Liver (tissue), 8 donors: ENCODE measurements at regions not wholly inside any gene's neighbourhood (a gene's known extent, or its start where the extent isn't known, plus 50 kb on each side); places are given as distances from the start of the nearest gene placed in this dataset.

ENCODE experiments used
- DNase-seq: peaks from one replicate; pipeline ENCODE4 v3.0.0-alpha.2; 2017; ENCODE audit warnings: low spot score
- H3K27ac ChIP-seq, 2 donors: one replicate each; pipeline ENCODE4 v1.7.0; 2013; ENCODE audit warnings: inconsistent platforms in 2 of 2, low read length in 2 of 2, control low read depth in 1 of 2, low read depth in 1 of 2, mild to moderate bottlenecking in 1 of 2
- H3K27me3 ChIP-seq, 4 donors: one replicate each; pipeline versions ENCODE4 v1.6.1 to v1.7.0; 2013; ENCODE audit warnings: low read length in 3 of 4, inconsistent platforms in 1 of 4, mild to moderate bottlenecking in 1 of 4, moderate library complexity in 1 of 4; ENCODE audit not compliant: control insufficient read depth in 4 of 4, insufficient read depth in 4 of 4
- H3K36me3 ChIP-seq, 4 donors: one replicate each; pipeline versions ENCODE4 v1.6.1 to v1.7.0; 2013; ENCODE audit warnings: low read length in 3 of 4, mild to moderate bottlenecking in 3 of 4, low read depth in 1 of 4, moderate library complexity in 1 of 4; ENCODE audit not compliant: control insufficient read depth in 4 of 4, insufficient read depth in 3 of 4
- H3K4me1 ChIP-seq, 4 donors: one replicate each; pipeline versions ENCODE4 v1.6.1 to v1.7.0; 2013; ENCODE audit warnings: low read length in 3 of 4, mild to moderate bottlenecking in 3 of 4, moderate library complexity in 1 of 4; ENCODE audit not compliant: control insufficient read depth in 4 of 4, insufficient read depth in 4 of 4
- H3K4me3 ChIP-seq, 3 donors: one replicate each; pipeline versions ENCODE4 v1.6.1 to v1.7.0; 2013; ENCODE audit warnings: low read length in 3 of 3, control low read depth in 1 of 3, low read depth in 1 of 3, mild to moderate bottlenecking in 1 of 3
- H3K9ac ChIP-seq, 2 donors: one replicate each; pipeline ENCODE4 v1.7.0; 2013; ENCODE audit warnings: low read length in 2 of 2, mild to moderate bottlenecking in 2 of 2, moderate library complexity in 2 of 2, control low read depth in 1 of 2, low read depth in 1 of 2
- H3K9me3 ChIP-seq, 4 donors: one replicate each; pipeline versions ENCODE4 v1.6.1 to v1.7.0; 2013; ENCODE audit warnings: low read length in 3 of 4; ENCODE audit not compliant: control insufficient read depth in 4 of 4
- EGR1 ChIP-seq, 2 donors: IDR thresholded peaks; 2 replicates each; pipeline ENCODE4 v1.6.1; 2016 to 2018; ENCODE audit warnings: antibody characterized with exemption in 2 of 2, low read depth in 2 of 2
- FOXA2 ChIP-seq: IDR thresholded peaks from 2 replicates; pipeline ENCODE4 v1.6.1; 2016; ENCODE audit warnings: antibody characterized with exemption
- GABPA ChIP-seq, 2 donors: IDR thresholded peaks in 1 of 2; conservative IDR thresholded peaks in 1 of 2; 2 replicates each; pipeline ENCODE4 v1.6.1; 2016; ENCODE audit warnings: antibody characterized with exemption in 2 of 2, mild to moderate bottlenecking in 1 of 2, moderate library complexity in 1 of 2
- HNF4A ChIP-seq, 2 donors: conservative IDR thresholded peaks; 2 replicates each; pipeline ENCODE4 v1.6.1; 2016; ENCODE audit warnings: antibody characterized with exemption in 2 of 2, mild to moderate bottlenecking in 2 of 2
- HNF4G ChIP-seq: IDR thresholded peaks from 2 replicates; pipeline ENCODE4 v1.6.1; 2016; ENCODE audit warnings: antibody characterized with exemption
- JUND ChIP-seq, 2 donors: IDR thresholded peaks; 2 replicates each; pipeline ENCODE4 v1.6.1; 2016; ENCODE audit warnings: antibody characterized with exemption in 2 of 2
- NR2F2 ChIP-seq: IDR thresholded peaks from 2 replicates; pipeline ENCODE4 v1.6.1; 2016; ENCODE audit warnings: antibody characterized with exemption
- RAD21 ChIP-seq, 2 donors: IDR thresholded peaks; 2 replicates each; pipeline ENCODE4 v1.6.1; 2016; ENCODE audit warnings: antibody characterized with exemption in 2 of 2, mild to moderate bottlenecking in 2 of 2
- RXRA ChIP-seq, 2 donors: IDR thresholded peaks; 2 replicates each; pipeline ENCODE4 v1.6.1; 2017 to 2018; ENCODE audit warnings: antibody characterized with exemption in 2 of 2, mild to moderate bottlenecking in 1 of 2
- TAF1 ChIP-seq: conservative IDR thresholded peaks from 2 replicates; pipeline ENCODE4 v1.6.1; 2016; ENCODE audit warnings: antibody characterized with exemption, mild to moderate bottlenecking
- YY1 ChIP-seq: IDR thresholded peaks from 2 replicates; pipeline ENCODE4 v1.6.1; 2016; ENCODE audit warnings: antibody characterized with exemption, mild to moderate bottlenecking
- WGBS: extraction: QIAGEN DNeasy Blood & Tissue Kit; methylation state at CpG from one replicate; pipeline ENCODE4 v1.1.7; 2013; 5-methylcytosine and 5-hydroxymethylcytosine counted together
- TF ChIP-seq, protein P1 (sequence below): IDR thresholded peaks from 2 replicates; pipeline ENCODE4 v1.6.1; 2016; ENCODE audit warnings: antibody characterized with exemption, mild to moderate bottlenecking
- TF ChIP-seq, protein P2 (sequence below): IDR thresholded peaks from 2 replicates; pipeline ENCODE4 v1.6.1; 2016; ENCODE audit warnings: antibody characterized with exemption
- TF ChIP-seq, protein P3 (sequence below): fragments of 150-350 bp; IDR thresholded peaks from 2 replicates; pipeline ENCODE4 v1.5.1; 2017; ENCODE audit warnings: improper control_type of control experiment, low read depth, low read length; ENCODE audit not compliant: missing input control
- TF ChIP-seq, protein P4 (sequence below): IDR thresholded peaks from 2 replicates; pipeline ENCODE4 v1.6.1; 2016; ENCODE audit warnings: antibody characterized with exemption
- TF ChIP-seq, protein P5 (sequence below): IDR thresholded peaks from 2 replicates; pipeline ENCODE4 v1.6.1; 2016; ENCODE audit warnings: antibody characterized with exemption
- donor health status: healthy.
- donor health status: healthy.
- donor health status: healthy.
- donor health status: healthy.
- donor health status: healthy.

DNA sequence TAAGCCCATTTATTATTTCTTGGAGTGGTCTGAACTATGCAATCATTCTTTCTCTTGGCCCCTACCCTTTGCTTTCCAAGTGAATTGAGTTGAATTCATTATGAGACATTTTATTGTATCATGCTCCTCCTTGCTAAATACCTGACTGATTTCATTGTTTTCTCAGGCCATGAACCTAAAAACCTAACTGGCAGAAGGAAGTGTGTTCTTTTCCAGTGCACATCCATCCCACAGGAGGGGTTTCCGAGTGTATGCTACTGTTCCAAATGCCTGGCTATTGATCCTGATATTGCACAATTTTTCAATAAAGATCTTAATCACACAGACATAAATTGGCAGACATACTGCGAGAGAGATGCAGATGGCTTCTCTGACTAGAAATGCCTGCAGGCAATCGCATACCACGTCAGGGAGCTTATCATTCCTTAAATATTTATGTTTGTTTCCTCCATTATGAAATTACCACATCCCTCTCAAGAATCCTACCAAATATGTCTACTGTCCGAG is 162.2 kb upstream of the EGLN3 start:
- Histone ChIP-seq H3K9ac (no peak overlapping the region), H3K4me3 (no peak overlapping the region), H3K27ac (no peak overlapping the region), H3K36me3 (no peaks in the 10 kb centered on the region), H3K9me3 (peaks cover 0 to 4% (median under 1%) of the 10 kb centered on the region in 4 donors), H3K27me3 (no peaks in the 10 kb centered on the region), H3K4me1 (no peaks in the 10 kb centered on the region)
- WGBS = 56% methylated on average over 5 of the region's 5 CpGs
- DNase-seq = no peak
- no peak for TF ChIP-seq TAF1
- TF ChIP-seq, protein P1, sequence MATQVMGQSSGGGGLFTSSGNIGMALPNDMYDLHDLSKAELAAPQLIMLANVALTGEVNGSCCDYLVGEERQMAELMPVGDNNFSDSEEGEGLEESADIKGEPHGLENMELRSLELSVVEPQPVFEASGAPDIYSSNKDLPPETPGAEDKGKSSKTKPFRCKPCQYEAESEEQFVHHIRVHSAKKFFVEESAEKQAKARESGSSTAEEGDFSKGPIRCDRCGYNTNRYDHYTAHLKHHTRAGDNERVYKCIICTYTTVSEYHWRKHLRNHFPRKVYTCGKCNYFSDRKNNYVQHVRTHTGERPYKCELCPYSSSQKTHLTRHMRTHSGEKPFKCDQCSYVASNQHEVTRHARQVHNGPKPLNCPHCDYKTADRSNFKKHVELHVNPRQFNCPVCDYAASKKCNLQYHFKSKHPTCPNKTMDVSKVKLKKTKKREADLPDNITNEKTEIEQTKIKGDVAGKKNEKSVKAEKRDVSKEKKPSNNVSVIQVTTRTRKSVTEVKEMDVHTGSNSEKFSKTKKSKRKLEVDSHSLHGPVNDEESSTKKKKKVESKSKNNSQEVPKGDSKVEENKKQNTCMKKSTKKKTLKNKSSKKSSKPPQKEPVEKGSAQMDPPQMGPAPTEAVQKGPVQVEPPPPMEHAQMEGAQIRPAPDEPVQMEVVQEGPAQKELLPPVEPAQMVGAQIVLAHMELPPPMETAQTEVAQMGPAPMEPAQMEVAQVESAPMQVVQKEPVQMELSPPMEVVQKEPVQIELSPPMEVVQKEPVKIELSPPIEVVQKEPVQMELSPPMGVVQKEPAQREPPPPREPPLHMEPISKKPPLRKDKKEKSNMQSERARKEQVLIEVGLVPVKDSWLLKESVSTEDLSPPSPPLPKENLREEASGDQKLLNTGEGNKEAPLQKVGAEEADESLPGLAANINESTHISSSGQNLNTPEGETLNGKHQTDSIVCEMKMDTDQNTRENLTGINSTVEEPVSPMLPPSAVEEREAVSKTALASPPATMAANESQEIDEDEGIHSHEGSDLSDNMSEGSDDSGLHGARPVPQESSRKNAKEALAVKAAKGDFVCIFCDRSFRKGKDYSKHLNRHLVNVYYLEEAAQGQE = no peak
- TF ChIP-seq, protein P2, sequence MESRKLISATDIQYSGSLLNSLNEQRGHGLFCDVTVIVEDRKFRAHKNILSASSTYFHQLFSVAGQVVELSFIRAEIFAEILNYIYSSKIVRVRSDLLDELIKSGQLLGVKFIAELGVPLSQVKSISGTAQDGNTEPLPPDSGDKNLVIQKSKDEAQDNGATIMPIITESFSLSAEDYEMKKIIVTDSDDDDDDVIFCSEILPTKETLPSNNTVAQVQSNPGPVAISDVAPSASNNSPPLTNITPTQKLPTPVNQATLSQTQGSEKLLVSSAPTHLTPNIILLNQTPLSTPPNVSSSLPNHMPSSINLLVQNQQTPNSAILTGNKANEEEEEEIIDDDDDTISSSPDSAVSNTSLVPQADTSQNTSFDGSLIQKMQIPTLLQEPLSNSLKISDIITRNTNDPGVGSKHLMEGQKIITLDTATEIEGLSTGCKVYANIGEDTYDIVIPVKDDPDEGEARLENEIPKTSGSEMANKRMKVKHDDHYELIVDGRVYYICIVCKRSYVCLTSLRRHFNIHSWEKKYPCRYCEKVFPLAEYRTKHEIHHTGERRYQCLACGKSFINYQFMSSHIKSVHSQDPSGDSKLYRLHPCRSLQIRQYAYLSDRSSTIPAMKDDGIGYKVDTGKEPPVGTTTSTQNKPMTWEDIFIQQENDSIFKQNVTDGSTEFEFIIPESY = no peak
- TF ChIP-seq RAD21 (IDR thresholded peaks at IDR 0.05) = no peak
- no peak for TF ChIP-seq GABPA (IDR thresholded peaks at IDR 0.05 in 1 of 2, conservative IDR thresholded peaks at IDR 0.05 in 1 of 2)
- TF ChIP-seq, protein P3, sequence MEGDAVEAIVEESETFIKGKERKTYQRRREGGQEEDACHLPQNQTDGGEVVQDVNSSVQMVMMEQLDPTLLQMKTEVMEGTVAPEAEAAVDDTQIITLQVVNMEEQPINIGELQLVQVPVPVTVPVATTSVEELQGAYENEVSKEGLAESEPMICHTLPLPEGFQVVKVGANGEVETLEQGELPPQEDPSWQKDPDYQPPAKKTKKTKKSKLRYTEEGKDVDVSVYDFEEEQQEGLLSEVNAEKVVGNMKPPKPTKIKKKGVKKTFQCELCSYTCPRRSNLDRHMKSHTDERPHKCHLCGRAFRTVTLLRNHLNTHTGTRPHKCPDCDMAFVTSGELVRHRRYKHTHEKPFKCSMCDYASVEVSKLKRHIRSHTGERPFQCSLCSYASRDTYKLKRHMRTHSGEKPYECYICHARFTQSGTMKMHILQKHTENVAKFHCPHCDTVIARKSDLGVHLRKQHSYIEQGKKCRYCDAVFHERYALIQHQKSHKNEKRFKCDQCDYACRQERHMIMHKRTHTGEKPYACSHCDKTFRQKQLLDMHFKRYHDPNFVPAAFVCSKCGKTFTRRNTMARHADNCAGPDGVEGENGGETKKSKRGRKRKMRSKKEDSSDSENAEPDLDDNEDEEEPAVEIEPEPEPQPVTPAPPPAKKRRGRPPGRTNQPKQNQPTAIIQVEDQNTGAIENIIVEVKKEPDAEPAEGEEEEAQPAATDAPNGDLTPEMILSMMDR = no peak
- TF ChIP-seq, protein P4, sequence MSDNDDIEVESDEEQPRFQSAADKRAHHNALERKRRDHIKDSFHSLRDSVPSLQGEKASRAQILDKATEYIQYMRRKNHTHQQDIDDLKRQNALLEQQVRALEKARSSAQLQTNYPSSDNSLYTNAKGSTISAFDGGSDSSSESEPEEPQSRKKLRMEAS = no peak
- TF ChIP-seq RXRA (IDR thresholded peaks at IDR 0.05) = no peak
- TF ChIP-seq HNF4G = no peak
- TF ChIP-seq EGR1 (IDR thresholded peaks at IDR 0.05; ENCODE audit: low read depth in 2 of 2) = no peak
- TF ChIP-seq YY1 = no peak
- no peak for TF ChIP-seq NR2F2
- no peak for TF ChIP-seq JUND (IDR thresholded peaks at IDR 0.05)
- TF ChIP-seq HNF4A (conservative IDR thresholded peaks at IDR 0.05) = no peak
- no peak for TF ChIP-seq FOXA2

DNA sequence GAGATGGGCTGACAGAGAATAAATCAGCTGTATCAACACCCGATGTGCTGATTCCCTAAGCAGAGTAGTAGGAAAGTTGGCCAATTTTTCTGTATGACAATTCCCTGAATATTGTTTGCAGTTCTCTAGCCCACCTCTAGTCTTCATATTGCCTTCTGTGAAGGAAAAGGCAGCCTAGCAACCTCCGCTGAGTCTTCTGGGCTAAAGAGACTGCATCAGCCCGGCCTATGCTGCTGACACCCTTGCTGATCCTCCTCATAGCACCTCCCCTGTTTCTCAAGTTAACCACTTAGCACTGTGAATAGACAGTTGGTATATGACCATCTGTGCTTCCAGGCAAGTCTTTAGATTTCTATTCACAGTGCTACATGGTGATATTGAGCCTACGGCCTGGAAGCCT is 161.1 kb upstream of the EGLN3 start:
- H3K27me3 ChIP-seq = no peaks in the 10 kb centered on the region
- H3K4me3 ChIP-seq = no peak overlapping the region
- H3K27ac ChIP-seq = no peak overlapping the region
- no peaks in the 10 kb centered on the region for H3K4me1 ChIP-seq
- no peaks in the 10 kb centered on the region for H3K36me3 ChIP-seq
- WGBS = 85% methylated on average over 4 of the region's 4 CpGs
- DNase-seq = no peak
- peaks cover 0 to 4% (median under 1%) of the 10 kb centered on the region in 4 donors for H3K9me3 ChIP-seq
- no peak overlapping the region for H3K9ac ChIP-seq
- no peak for TF ChIP-seq RXRA (IDR thresholded peaks at IDR 0.05)
- TF ChIP-seq, protein P5, sequence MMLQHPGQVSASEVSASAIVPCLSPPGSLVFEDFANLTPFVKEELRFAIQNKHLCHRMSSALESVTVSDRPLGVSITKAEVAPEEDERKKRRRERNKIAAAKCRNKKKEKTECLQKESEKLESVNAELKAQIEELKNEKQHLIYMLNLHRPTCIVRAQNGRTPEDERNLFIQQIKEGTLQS = no peak
- no peak for TF ChIP-seq YY1
- no peak for TF ChIP-seq JUND (IDR thresholded peaks at IDR 0.05)
- TF ChIP-seq, protein P2 = no peak
- no peak for TF ChIP-seq EGR1 (IDR thresholded peaks at IDR 0.05; ENCODE audit: low read depth in 2 of 2)
- TF ChIP-seq, protein P3 = no peak
